M059J (cell line): ENCODE measurements at regions not wholly inside any gene's neighbourhood (a gene's known extent, or its start where the extent isn't known, plus 50 kb on each side); places are given as distances from the start of the nearest gene placed in this dataset.

Experiments
- DNase-seq: peaks from one replicate; pipeline ENCODE4 v3.0.0-alpha.2; 2012; ENCODE audit warnings: low read depth

- no peak for DNase-seq
Observed at GRCh38 chr12:38969706-38970105, 64.3 kb upstream of the CPNE8 start.

- DNase-seq = no peak
Observed at GRCh38 chr12:38961683-38962082, 56.3 kb upstream of the CPNE8 start.

GRCh38 chr12:38961012-38961411, 55.6 kb upstream of the CPNE8 start:
- no peak for DNase-seq

- DNase-seq = peak; percentile 60
Observed at GRCh38 chr12:38956337-38956736, 50.9 kb upstream of the CPNE8 start.
